Testis (tissue), 2 donors: ENCODE measurements at regions not wholly inside any gene's neighbourhood (a gene's known extent, or its start where the extent isn't known, plus 50 kb on each side); places are given as distances from the start of the nearest gene placed in this dataset.

Experiments
- CTCF ChIP-seq, 3 experiments: fragments of 450-650 bp in 2 of 3; fragments of 200-600 bp in 1 of 3; sonication (generic) in 1 of 3; IDR thresholded peaks; one replicate each; pipeline ENCODE4 v1.5.1; 2016 to 2019; ENCODE audit warnings: antibody characterized with exemption in 3 of 3, mild to moderate bottlenecking in 2 of 3, moderate library complexity in 1 of 3
- POLR2A ChIP-seq: fragments of 450-650 bp; IDR thresholded peaks from one replicate; pipeline ENCODE4 v1.6.1; 2017; ENCODE audit warnings: antibody characterized with exemption, mild to moderate bottlenecking, moderate library complexity

GRCh38 chr12:93000026-93000425, 70.9 kb upstream of the EEA1 start:
- TF ChIP-seq CTCF (IDR thresholded peaks at IDR 0.05) (no peak), POLR2A (no peak)
